GM04503 (cell line): ENCODE measurements at regions not wholly inside any gene's neighbourhood (a gene's known extent, or its start where the extent isn't known, plus 50 kb on each side); places are given as distances from the start of the nearest gene placed in this dataset.

Experiments
- DNase-seq: peaks from one replicate; pipeline ENCODE4 v3.0.0-alpha.2; 2012; ENCODE audit warnings: low read depth

DNA sequence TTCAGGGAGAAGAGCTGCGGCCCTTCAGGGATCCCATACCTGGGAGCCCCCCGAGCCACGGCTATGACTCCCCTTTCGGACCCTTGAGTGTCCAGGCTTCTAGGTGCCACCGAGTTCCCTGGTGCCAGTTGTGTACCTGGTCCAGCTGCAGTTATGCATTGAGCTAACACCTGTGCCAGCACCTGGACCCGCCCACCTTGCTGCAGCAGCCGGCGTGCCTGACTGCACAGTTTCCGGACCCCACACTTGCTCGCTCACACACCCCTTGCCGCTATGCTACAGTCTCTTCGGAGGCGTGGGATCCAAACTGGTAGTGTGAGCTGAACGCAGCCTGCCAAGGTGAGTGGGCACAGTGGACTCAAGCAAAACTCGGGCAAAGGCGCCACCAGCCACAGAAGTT, 284.5 kb upstream of the ROBO1 start:
- no peak for DNase-seq

DNA sequence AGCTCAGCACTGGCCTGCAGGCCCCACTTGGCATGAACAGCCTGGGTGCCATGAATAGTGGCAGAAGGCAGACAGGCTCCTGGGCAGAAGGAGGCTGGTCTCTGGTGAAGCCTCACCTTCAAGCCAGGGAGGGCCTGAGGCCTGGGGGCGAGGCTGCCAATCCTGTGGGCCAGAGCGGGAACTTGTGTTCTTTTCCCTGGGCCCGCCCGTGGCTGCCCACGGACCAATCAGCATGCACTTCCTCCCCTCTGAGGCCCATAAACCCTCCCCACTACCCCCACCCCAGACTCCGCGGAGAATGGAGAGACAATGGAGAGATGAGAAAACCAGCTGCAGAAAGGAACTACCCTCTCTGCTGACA, 283.8 kb upstream of the ROBO1 start:
- DNase-seq: no peak

GRCh38 chr3:80050826-80051601, 283.2 kb upstream of the ROBO1 start:
- no peak for DNase-seq

DNA sequence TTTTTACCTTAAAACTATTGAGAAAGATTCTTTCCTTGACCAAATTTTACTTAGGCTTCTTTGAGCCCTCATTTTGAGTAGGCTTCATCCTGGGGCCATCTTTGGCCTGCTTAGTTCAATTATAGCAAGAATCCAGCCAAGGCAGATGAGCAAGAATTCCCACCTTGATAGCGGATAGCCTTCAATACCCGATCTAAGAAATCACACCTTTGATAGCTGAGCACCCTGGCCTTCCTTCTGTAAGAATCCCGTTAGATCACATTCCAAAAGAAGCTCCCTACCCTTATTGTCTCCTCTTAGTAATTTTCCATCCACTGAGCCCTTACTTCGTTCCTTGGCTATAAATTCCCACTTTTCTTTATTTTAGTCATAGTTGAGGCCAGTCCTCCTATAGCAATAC, 275.4 kb upstream of the ROBO1 start:
- DNase-seq: no peak

DNA sequence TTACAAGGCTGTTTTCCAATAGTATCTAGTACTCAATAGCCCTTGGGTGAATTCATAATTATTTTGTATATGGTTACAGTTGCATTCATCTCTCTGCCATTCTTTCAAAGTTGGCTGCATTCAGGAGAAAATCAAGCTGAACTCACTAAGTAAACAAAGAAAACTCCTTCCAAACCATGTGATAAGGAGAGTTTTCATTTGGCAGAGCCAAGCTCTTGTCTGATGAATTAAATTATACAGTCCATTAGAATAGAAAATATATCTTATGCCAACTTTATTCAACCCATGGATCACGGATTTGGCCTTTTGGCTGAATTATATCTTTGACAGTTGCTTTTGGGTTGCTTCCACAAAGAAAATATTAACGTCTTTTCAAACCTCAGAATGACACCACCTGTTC, 272.3 kb upstream of the ROBO1 start:
- no peak for DNase-seq

DNA sequence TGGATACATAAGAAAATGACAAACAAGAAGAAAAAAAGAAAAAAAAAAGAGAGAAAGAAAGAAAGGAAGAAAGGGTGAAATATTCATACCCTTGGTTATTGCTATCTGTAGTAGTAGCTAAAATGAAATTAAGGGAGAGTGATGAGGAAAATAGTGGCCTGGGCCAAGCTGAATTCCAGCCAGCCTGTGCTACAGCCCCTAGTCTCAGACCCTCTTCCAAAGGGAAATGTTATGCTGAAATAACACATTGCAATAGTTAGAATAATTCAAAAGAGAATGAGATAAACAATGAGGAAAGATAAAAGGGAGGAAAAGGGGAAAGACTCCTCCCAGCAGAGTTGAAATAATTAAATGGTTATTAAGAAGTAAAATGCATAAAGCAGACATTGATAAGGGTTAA, 268.4 kb upstream of the ROBO1 start:
- DNase-seq: no peak

DNA sequence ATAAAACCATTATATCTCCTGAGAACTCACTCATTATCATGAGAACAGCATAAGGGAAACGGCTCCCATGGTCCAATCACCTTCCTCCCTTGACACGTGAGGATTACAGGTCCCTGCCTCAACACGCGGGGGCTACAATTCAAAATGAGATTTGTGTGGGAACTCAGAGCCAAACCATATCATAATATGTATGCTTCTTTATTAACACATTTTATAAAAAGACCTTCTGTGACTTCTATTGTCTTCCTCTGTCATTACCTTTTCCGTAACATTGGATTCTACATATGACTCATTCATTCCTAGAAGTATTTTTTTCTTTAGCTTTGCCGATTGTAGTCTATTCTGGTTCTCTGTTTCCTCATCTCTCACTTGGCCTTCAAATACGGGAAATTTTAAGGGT, 267.2 kb upstream of the ROBO1 start:
- DNase-seq: no peak

DNA sequence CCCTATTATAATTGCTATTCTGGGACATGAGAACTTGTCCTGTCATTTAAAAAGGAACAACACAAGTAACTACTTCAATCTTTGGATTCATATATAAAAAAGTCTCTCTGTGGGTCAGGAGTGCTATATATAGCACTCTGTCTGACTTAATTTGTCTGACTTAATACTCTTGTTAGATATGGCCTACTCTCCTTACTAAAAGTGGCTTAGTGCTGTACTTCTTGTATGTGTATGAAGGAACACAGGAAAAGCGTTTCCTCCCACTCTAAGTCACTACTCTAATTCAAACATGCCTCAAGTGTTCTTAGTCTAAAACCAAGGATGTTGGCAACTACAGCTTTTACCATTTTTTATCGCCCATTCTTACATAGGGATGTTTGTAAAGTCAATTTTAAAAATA, 255.2 kb upstream of the ROBO1 start:
- no peak for DNase-seq

- no peak for DNase-seq
These were observed 250.6 kb upstream of the ROBO1 start for GRCh38 chr3:80018375-80018774.

DNA sequence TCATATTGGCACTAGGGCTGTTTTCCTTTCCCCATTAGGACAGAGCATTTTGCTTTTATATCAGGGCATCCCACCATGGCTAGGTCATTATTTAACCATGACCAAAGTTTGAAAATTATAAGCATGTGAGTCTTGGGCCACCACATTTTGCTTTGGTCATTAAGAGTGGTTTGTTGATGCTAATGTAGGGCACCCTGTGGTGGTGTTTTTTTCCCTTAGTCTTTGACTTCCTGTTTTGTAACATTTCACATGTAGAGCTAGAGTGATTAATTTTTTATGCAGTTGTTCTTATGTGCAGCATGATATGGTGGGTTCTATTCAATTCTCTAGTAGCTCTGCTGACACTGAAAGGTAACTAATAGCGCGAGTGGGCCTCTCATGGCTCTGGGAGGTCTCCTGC, 249.6 kb upstream of the ROBO1 start:
- no peak for DNase-seq

DNA sequence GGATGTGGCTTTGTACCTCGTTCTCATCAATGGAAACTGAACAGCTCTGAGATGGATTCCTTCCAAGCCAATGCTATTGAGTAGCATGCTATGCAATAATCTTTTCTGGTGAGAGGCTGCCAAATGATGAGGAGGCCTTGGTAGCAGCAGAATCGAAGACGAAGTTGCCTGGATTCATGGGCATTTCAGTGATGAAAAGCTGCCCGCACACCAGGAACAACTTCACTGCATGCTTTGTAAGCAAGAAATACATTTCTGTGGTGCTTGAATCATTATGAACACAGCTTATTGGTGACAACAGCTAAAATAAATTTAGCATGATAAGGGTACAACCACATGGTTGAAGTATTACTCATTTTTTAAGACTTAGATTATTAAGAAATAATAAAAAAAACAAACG, 246.8 kb upstream of the ROBO1 start:
- DNase-seq: no peak

- no peak for DNase-seq
These were observed 242.3 kb upstream of the ROBO1 start for GRCh38 chr3:80010021-80010571.

DNA sequence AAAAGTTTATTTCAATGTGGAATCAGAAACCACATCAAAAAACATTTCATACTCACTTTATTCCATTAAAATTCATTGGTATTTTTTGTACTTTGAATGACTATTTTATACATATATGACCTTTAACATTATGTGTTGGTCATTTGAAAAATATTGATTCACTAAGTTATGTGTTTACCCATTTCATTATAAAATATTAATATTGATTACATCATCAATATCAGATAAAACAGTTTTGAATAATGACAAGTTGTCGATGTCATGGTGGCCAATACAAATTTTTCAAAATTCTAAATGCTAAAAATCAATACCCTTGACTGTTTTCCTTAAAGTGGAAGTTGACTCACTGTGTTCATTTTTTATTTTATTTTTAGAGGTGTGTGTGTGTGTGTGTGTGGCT, 239.7 kb upstream of the ROBO1 start:
- no peak for DNase-seq

- no peak for DNase-seq
These were observed 238.5 kb upstream of the ROBO1 start for GRCh38 chr3:80006315-80006714.

GRCh38 chr3:80000022-80000421, 232.2 kb upstream of the ROBO1 start:
- DNase-seq: no peak

- DNase-seq: no peak
These were observed 226.6 kb upstream of the ROBO1 start for GRCh38 chr3:79994397-79994796.

DNA sequence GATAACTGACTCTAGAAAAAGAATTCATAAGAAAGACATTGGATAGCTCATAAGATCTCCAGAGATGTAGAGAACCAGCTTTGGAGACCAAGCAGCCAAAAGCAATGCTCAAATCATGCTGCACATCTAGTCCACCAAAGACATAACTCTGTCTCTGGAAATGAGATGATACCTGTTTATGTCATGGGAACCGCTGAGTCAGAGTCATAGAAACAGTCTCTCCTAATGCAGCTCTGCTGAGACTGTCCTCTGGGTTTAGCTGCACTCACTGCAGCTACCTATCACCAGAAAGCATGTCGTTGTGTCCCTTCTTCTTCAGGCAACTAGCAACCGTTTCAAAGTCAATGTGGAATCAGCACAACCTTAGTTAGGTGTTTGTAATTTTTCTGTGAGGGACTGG, 218.5 kb upstream of the ROBO1 start:
- DNase-seq: no peak

GRCh38 chr3:79985816-79986215, 218.0 kb upstream of the ROBO1 start:
- DNase-seq: no peak

GRCh38 chr3:79983118-79983517, 215.3 kb upstream of the ROBO1 start:
- DNase-seq: no peak

- no peak for DNase-seq
These were observed 212.2 kb upstream of the ROBO1 start for GRCh38 chr3:79979990-79980389.

GRCh38 chr3:79976466-79976865, 208.7 kb upstream of the ROBO1 start:
- DNase-seq: no peak

GRCh38 chr3:79973917-79974595, 206.3 kb upstream of the ROBO1 start:
- no peak for DNase-seq

DNA sequence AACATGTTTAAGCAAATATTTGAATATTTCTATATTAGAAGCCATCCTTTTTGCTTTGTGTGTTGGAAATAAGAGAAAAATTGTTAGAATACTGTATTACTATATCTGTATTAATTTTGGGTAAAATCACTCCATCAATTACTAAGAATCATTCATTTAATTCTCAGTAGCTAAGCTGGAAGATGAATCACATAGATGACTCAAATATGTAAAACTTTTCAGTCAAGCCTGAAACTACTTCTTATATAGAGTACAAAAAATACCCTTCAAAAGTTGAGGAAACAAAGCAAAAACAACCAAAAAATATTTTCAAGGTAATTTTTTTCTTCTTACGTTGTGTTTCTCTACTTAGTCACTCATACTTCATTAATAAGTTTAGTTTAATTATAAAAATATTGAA, 205.7 kb upstream of the ROBO1 start:
- no peak for DNase-seq

DNA sequence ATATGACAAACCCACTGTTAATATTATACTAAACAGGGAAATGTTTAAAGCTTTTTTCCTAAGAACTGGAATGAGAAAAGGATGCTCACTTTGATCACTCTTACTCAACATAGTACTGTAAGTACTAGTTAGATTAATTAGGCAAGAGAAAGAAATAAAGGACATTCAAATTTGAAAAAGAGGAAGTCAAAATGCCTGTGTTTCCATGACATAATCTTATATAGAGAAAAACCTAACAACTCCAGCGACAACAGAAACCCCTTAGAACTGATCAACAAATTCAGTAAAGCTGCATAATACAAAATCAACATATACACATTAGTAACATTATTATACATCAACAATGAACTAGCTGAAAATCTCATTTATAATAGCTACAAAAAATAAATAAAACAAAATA, 200.6 kb upstream of the ROBO1 start:
- DNase-seq: no peak
